HG03280 (cell line): ENCODE measurements at regions not wholly inside any gene's neighbourhood (a gene's known extent, or its start where the extent isn't known, plus 50 kb on each side); places are given as distances from the start of the nearest gene placed in this dataset.
"Not testable (repeated sequence)": the region's sequence is repeated elsewhere in the genome, so short reads cannot be mapped to it uniquely, and the experiment has no call there.

ENCODE experiments used
- ATAC-seq: cut with Tn5 transposase; IDR thresholded peaks from one replicate; pipeline ENCODE4 v1.9.1; 2021; ENCODE audit warnings: mild to moderate bottlenecking, moderate library complexity; ENCODE audit not compliant: unreplicated experiment

- no peak for ATAC-seq
Observed at GRCh38 chr7:52406808-52407207, 628.6 kb upstream of the POM121L12 start.

DNA sequence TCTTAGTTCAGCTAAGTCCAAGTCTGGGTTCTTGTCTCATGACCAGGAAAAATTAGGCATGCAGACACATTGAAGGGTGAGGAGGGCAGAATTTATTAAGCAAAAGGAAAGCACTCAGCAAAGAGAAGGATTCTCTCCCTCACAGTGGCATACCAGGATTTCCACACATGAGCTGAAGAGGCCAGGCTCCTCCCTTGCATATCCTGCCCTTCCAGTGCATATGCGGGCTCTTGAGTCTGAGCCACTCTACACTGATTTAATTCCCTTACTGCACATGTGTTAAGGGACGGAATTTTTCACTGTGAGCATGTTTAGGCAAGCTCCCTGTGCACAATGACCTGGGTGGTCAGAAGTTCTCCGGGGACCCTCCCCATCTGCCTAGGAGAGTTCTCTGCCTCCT lies 652.7 kb upstream of the POM121L12 start:
- no peak for ATAC-seq

DNA sequence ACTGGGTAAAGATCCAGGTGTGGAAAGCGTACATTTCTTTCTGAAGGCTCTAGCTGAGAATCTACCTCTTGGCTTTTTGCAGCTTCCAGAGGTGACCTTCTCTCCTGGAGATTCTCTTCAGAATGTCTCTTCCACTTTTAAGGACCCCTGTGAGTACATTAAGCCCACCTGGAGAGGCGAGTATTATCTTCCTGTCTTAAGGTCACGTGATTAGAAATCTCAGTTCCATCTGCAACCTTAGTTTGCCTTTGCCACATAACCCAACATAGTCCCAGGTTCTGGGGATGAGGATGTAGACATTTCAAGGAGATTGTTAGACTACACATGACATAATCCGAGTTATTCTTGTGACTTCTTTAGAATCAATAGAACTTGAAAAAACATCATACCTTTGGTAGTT lies 665.5 kb upstream of the POM121L12 start:
- no peak for ATAC-seq

GRCh38 chr7:52365349-52365748 lies 670.1 kb upstream of the POM121L12 start:
- ATAC-seq, result no peak

- no peak for ATAC-seq
Observed at GRCh38 chr7:52362521-52362920, 672.9 kb upstream of the POM121L12 start.

DNA sequence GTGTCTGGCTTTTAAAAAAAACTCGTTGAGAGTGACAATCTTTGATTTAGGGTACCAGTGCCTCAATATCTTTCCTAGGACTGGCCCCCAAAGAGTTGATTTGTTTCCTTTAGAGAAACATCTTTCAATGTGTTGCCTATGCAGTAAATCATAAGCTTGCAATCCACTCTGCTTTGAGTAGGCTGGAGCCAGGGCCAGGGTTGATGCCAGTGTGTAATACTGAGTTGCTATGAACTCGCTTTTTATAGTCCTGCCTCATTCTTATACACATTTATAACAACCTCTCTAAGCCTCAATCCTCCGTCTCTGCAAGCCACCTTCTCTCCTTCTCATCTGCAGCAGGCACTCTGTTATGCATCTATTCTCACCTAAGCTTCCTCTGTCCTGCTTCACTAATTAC lies 674.9 kb upstream of the POM121L12 start:
- ATAC-seq, result no peak

DNA sequence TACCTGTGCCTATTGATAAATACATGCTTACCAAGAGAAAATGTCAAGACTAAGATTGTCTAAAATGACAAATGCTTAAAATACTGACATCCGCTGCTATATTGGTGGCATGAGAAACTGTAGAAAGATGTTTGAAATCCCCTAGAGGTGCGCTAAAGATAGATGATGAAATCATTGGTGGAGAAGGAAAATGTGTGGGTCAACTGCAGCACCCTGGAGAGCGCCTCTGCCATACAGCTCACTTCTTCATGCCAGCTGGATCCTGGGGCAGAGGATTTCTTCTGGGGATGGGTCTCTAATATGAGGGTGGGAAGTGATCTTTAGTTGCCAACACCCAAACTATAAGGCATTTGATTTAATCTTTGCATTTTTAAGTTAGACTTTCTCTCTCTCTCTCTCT lies 680.4 kb upstream of the POM121L12 start:
- no peak for ATAC-seq

- no peak for ATAC-seq
Observed at GRCh38 chr7:52352013-52352981, 683.1 kb upstream of the POM121L12 start.

GRCh38 chr7:52344015-52344414 lies 691.4 kb upstream of the POM121L12 start:
- no peak for ATAC-seq

GRCh38 chr7:52340067-52340466 lies 695.4 kb upstream of the POM121L12 start:
- ATAC-seq, result no peak

DNA sequence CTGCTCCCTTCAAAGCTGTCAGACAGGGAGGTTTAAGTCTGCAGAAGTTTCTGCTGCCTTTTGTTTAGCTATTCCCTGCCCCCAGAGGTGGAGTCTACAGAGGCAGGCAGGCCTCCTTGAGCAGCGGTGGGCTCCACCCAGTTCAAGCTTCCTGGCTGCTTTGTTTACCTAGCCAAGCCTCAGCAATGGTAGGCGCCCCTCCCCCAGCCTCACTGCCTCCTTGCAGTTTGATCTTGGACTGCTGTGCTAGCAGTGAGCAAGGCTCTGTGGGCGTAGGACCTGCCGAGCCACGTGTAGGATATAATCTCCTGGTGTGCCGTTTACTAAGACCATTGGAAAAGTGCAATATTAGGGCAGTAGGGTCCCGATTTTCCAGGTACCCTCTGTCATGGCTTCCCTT lies 707.1 kb upstream of the POM121L12 start:
- not testable (repeated sequence) for ATAC-seq

DNA sequence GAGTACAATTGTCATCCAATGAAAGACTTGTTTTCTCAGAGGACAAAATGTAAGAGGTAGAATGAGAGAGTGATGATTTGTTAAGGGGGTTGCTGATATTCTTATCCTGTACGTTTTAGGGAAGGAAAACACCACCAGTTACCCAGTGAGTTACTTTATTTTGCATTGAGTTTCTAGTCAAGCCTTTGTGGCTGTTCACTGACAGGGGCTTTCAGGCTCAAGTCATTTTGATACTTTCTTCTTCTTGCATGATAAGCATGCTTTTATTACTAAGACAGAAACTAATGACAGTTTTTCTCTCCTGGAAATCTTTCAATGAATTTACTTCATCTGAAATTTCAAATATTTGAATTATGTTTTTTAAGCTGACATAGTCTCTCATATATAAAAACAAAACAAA lies 710.2 kb upstream of the POM121L12 start:
- ATAC-seq, result no peak

- no peak for ATAC-seq
Observed at GRCh38 chr7:52323202-52323746, 712.2 kb upstream of the POM121L12 start.

- no peak for ATAC-seq
Observed at GRCh38 chr7:52320610-52321009, 714.8 kb upstream of the POM121L12 start.

DNA sequence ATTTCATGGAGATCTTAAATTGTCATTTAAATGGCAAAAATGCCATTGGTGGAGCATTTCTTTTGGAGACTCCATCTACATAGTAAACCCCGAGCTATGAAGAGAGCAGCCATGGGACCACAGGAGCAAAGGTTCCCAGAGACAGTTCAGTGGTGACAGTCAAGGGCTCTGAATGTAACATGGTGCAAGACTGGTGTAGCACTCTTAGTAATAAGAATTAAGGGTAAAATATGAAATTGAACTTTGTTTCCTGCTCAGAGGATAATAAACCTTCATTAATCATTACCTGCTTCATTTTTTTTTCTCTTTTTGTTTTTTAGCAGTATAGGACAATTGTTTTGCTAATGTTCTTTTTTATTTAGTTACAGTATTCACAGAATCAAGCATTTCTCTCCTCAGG lies 717.5 kb upstream of the POM121L12 start:
- ATAC-seq, result no peak

GRCh38 chr7:52311886-52312285 lies 723.5 kb upstream of the POM121L12 start:
- ATAC-seq, result no peak

GRCh38 chr7:52309631-52310030 lies 725.8 kb upstream of the POM121L12 start:
- ATAC-seq, result no peak

- no peak for ATAC-seq
Observed at GRCh38 chr7:52302765-52303520, 732.5 kb upstream of the POM121L12 start.

- ATAC-seq, result no peak
Observed at GRCh38 chr7:52297128-52297527, 738.3 kb upstream of the POM121L12 start.

- ATAC-seq, result no peak
Observed at GRCh38 chr7:52294942-52295341, 740.5 kb upstream of the POM121L12 start.

- ATAC-seq, result no peak
Observed at GRCh38 chr7:52289247-52289646, 746.2 kb upstream of the POM121L12 start.

- no peak for ATAC-seq
Observed at GRCh38 chr7:52287698-52288097, 747.7 kb upstream of the POM121L12 start.
